K562 (cell line): ENCODE measurements at regions not wholly inside any gene's neighbourhood (a gene's known extent, or its start where the extent isn't known, plus 50 kb on each side); places are given as distances from the start of the nearest gene placed in this dataset.

Source experiments
- ATAC-seq: fragments of 200-7000 bp; cut with Tn5 transposase; 3 replicates; pipeline ENCODE4 v1.9.1; 2020; ENCODE audit warnings: moderate library complexity
- BruUV-seq: library from RNA; stranded (reverse); fragments of 400-500 nt; replicated peaks from 2 replicates; lab custom pipeline; 2021; lab: Mats Ljungman, UMichigan
- CTCF ChIA-PET: fragments of 300-600 bp; formaldehyde crosslinking; extraction: SDS; loops from one replicate; lab custom pipeline; 2021; ENCODE audit warnings: low intra/inter-chr PET ratio; lab: Yijun Ruan, JAX
- POLR2A ChIA-PET: fragments of 300-600, 350-650 bp; sonication (Branson Sonifier 250); formaldehyde crosslinking; extraction: SDS; loops from one replicate; lab custom pipeline; 2021; ENCODE audit warnings: antibody characterized with exemption, inconsistent platforms; lab: Yijun Ruan, JAX
- DNase-seq, 4 experiments: peaks; one replicate each; pipeline versions ENCODE4 v3.0.0 to v3.0.0-alpha.2; 2011 to 2018; ENCODE audit warnings: low spot score in 3 of 4, mixed read lengths in 3 of 4; ENCODE audit errors: extremely low read depth in 1 of 4
- FAIRE-seq: peaks from 2 replicates; lab custom pipeline; 2011; peaks lifted over from hg19 to GRCh38; lab: Jason Lieb, UNC
- H2AFZ ChIP-seq: 2 replicates; pipeline ENCODE4 v1.6.0; 2011; ENCODE audit warnings: low read depth, low read length, control low read depth, inconsistent platforms
- H3K27ac ChIP-seq: fragments of 200-600 bp; 3 replicates; pipeline ENCODE4 v1.8.0; 2011; ENCODE audit warnings: low read depth, mild to moderate bottlenecking, control low read depth, inconsistent platforms, low read length, moderate library complexity, mixed read lengths; ENCODE audit errors: extremely low read depth
- H3K27me3 ChIP-seq, 2 experiments: fragments of 300-600 bp in 1 of 2; 2 replicates in 1 of 2; 3 replicates in 1 of 2; pipeline versions ENCODE4 v1.6.0 to v1.8.0; 2011; ENCODE audit warnings: inconsistent platforms in 2 of 2, low read length in 2 of 2, mild to moderate bottlenecking in 1 of 2, mixed read lengths in 1 of 2, moderate library complexity in 1 of 2; ENCODE audit not compliant: control insufficient read depth in 2 of 2, insufficient read depth in 2 of 2
- H3K36me3 ChIP-seq: fragments of 300-600 bp; 3 replicates; pipeline ENCODE4 v1.8.0; 2011; ENCODE audit warnings: mild to moderate bottlenecking, low read length, inconsistent platforms; ENCODE audit not compliant: control insufficient read depth, insufficient read depth
- H3K4me1 ChIP-seq, 2 experiments: fragments of 200-600 bp in 1 of 2; replicated peaks in 1 of 2; 2 replicates in 1 of 2; 3 replicates in 1 of 2; pipeline versions ENCODE4 v1.5.1 to v1.8.0; 2011; ENCODE audit warnings: inconsistent platforms in 2 of 2, low read length in 2 of 2, mild to moderate bottlenecking in 1 of 2, mixed read lengths in 1 of 2, moderate library complexity in 1 of 2; ENCODE audit not compliant: control insufficient read depth in 2 of 2, insufficient read depth in 2 of 2
- H3K4me2 ChIP-seq: 2 replicates; pipeline ENCODE4 v1.6.1; 2011; ENCODE audit warnings: low read length, control low read depth, inconsistent platforms, mixed read lengths; ENCODE audit not compliant: insufficient read depth
- H3K4me3 ChIP-seq: fragments of 200-600 bp; sonication (generic), shearing (Covaris generic); 2 replicates; pipeline ENCODE4 v1.5.1; 2016; ENCODE audit warnings: control low read depth, inconsistent platforms
- H3K79me2 ChIP-seq: fragments of 200-600 bp; 3 replicates; pipeline ENCODE4 v1.8.0; 2011; ENCODE audit warnings: low read length, inconsistent platforms; ENCODE audit not compliant: control insufficient read depth, insufficient read depth
- H3K9ac ChIP-seq, 2 experiments: 2 replicates each; pipeline versions ENCODE4 v1.6.0 to v1.6.1; 2011; ENCODE audit warnings: low read depth in 2 of 2, low read length in 2 of 2, control low read depth in 1 of 2, inconsistent platforms in 1 of 2, mild to moderate bottlenecking in 1 of 2, mixed read lengths in 1 of 2; ENCODE audit not compliant: insufficient read depth in 1 of 2
- H3K9me1 ChIP-seq: one replicate; pipeline ENCODE4 v1.6.0; 2011; ENCODE audit warnings: inconsistent platforms, mild to moderate bottlenecking, low read length, moderate library complexity; ENCODE audit not compliant: control insufficient read depth, insufficient read depth
- H3K9me3 ChIP-seq: replicated peaks from 2 replicates; pipeline ENCODE4 v1.5.1; 2011; ENCODE audit warnings: low read depth, low read length, inconsistent platforms; ENCODE audit not compliant: control insufficient read depth, insufficient read depth
- H4K20me1 ChIP-seq: replicated peaks from 2 replicates; pipeline ENCODE4 v1.6.1; 2011; ENCODE audit warnings: low read length, inconsistent platforms, mixed read lengths; ENCODE audit not compliant: control insufficient read depth, insufficient read depth
- BRD4 ChIP-seq: fragments of 200-600 bp; sonication (generic); IDR thresholded peaks from 2 replicates; pipeline ENCODE4 v1.6.1; 2017; ENCODE audit warnings: inconsistent platforms
- BRF1 ChIP-seq: IDR thresholded peaks from 3 replicates; pipeline ENCODE4 v1.6.1; 2011; ENCODE audit warnings: borderline replicate concordance, mild to moderate bottlenecking; ENCODE audit not compliant: insufficient read length; ENCODE audit errors: extremely low read depth
- C11orf30 ChIP-seq: fragments of 450-650 bp; IDR thresholded peaks from 2 replicates; pipeline ENCODE4 v1.6.1; 2016; ENCODE audit warnings: low read depth, mild to moderate bottlenecking
- FOXM1 ChIP-seq, 2 experiments: fragments of 450-650 bp in 1 of 2; sonication (generic) in 1 of 2; formaldehyde crosslinking in 1 of 2; IDR thresholded peaks; 2 replicates each; pipeline versions ENCODE4 v1.6.1 to v1.9.0; 2017 to 2022; ENCODE audit warnings: low read depth in 2 of 2, mild to moderate bottlenecking in 2 of 2, missing genetic modification reagents in 1 of 2, moderate library complexity in 1 of 2
- GTF2E2 ChIP-seq: fragments of 200-800 bp; sonication (Bioruptor generic); IDR thresholded peaks from 2 replicates; pipeline ENCODE4 v1.6.1; 2016; ENCODE audit warnings: missing genetic modification characterization, missing compliant biosample characterization
- JUND ChIP-seq, 2 experiments: IDR thresholded peaks; 2 replicates in 1 of 2; 3 replicates in 1 of 2; pipeline ENCODE4 v1.6.1; 2011; ENCODE audit warnings: borderline replicate concordance in 2 of 2, low read depth in 2 of 2, low read length in 2 of 2, improper control_type of control experiment in 1 of 2, missing biosample characterization in 1 of 2, missing genetic modification characterization in 1 of 2, missing genetic modification reagents in 1 of 2
- MAZ ChIP-seq, 2 experiments: fragments of 450-650 bp in 1 of 2; sonication (generic) in 1 of 2; formaldehyde crosslinking; IDR thresholded peaks in 1 of 2; conservative IDR thresholded peaks in 1 of 2; 2 replicates each; pipeline versions ENCODE4 v1.4.0 to v1.5.0; 2020; ENCODE audit warnings: mild to moderate bottlenecking in 1 of 2, missing genetic modification reagents in 1 of 2
- MBD2 ChIP-seq: sonication (generic); IDR thresholded peaks from 2 replicates; pipeline ENCODE4 v1.6.1; 2016; ENCODE audit warnings: low read depth, borderline replicate concordance
- NFYB ChIP-seq: IDR thresholded peaks from 2 replicates; pipeline ENCODE4 v1.6.1; 2011; ENCODE audit warnings: mild to moderate bottlenecking, moderate library complexity; ENCODE audit not compliant: insufficient read length; ENCODE audit errors: extremely low read depth
- SIN3A ChIP-seq, 2 experiments: fragments of 150-350 bp in 1 of 2; IDR thresholded peaks; 2 replicates each; pipeline ENCODE4 v1.6.1; 2011 to 2016; ENCODE audit warnings: borderline replicate concordance in 2 of 2, low read depth in 2 of 2, low read length in 2 of 2, mild to moderate bottlenecking in 2 of 2, moderate library complexity in 2 of 2; ENCODE audit not compliant: control insufficient read depth in 1 of 2
- SPI1 ChIP-seq: IDR thresholded peaks from 2 replicates; pipeline ENCODE4 v1.6.1; 2011; ENCODE audit warnings: low read depth, low read length, control low read depth, borderline replicate concordance
- TEAD2 ChIP-seq: fragments of 450-650 bp; IDR thresholded peaks from 2 replicates; pipeline ENCODE4 v1.6.1; 2016; ENCODE audit warnings: missing genetic modification characterization, control low read depth, missing compliant biosample characterization
- TRIM28 ChIP-seq: fragments of 450-650 bp; IDR thresholded peaks from 2 replicates; pipeline ENCODE4 v1.6.1; 2017
- XRCC3 ChIP-seq: fragments of 450-650 bp; IDR thresholded peaks from 2 replicates; pipeline ENCODE4 v1.6.1; 2017; ENCODE audit warnings: mild to moderate bottlenecking, moderate library complexity
- ZNF253 ChIP-seq: fragments of 250-450 bp; sonication (Bioruptor Pico); conservative IDR thresholded peaks from 2 replicates; pipeline ENCODE4 v1.6.1; 2021; ENCODE audit warnings: mild to moderate bottlenecking
- ZNF431 ChIP-seq: sonication (generic); formaldehyde crosslinking; IDR thresholded peaks from 2 replicates; pipeline ENCODE4 v1.8.0; 2022; ENCODE audit warnings: mild to moderate bottlenecking, missing genetic modification reagents
- ZNF507 ChIP-seq: conservative IDR thresholded peaks from 2 replicates; pipeline ENCODE4 v1.6.1; 2017; ENCODE audit warnings: missing genetic modification characterization, missing compliant biosample characterization
- ZNF695 ChIP-seq: fragments of 450-650 bp; formaldehyde crosslinking; IDR thresholded peaks from 2 replicates; pipeline ENCODE4 v1.4.0; 2020; ENCODE audit warnings: mild to moderate bottlenecking, moderate library complexity
- WGBS: fragments of 100-300 bp; shearing (Covaris generic); methylation state at CpG from one replicate; pipeline ENCODE4 v1.1.6; 2016; ENCODE audit warnings: low coverage, mixed read lengths; ENCODE audit not compliant: insufficient coverage; ENCODE audit errors: missing lambda C conversion rate; 5-methylcytosine and 5-hydroxymethylcytosine counted together
- in situ Hi-C: fragments of 300-500 bp; cut with MboI; formaldehyde crosslinking; loops from 4 replicates; pipeline ENCODE4 v1.15.0; 2018; ENCODE audit warnings: inconsistent platforms, mixed read lengths
- intact Hi-C: fragments of 100-400 bp; cut with micrococcal nuclease; formaldehyde crosslinking; loops from 2 replicates; pipeline ENCODE4 v1.14.2; 2022
- TF ChIP-seq, protein P1 (sequence below): fragments of 250-450 bp; sonication (Bioruptor Pico); IDR thresholded peaks from 2 replicates; pipeline ENCODE4 v1.4.0; 2020
- TF ChIP-seq, protein P2 (sequence below): sonication (generic); formaldehyde crosslinking; IDR thresholded peaks from 2 replicates; pipeline ENCODE4 v1.8.1; 2023; ENCODE audit warnings: mild to moderate bottlenecking, missing genetic modification reagents

GRCh38 chr4:142913461-142914030, 67.4 kb upstream of the INPP4B start:
- in situ Hi-C loops (no loop called here), intact Hi-C loops (no loop called here)
- Histone ChIP-seq H4K20me1 (no peaks in the 10 kb centered on the region), H3K79me2 (no peaks in the 10 kb centered on the region), H3K9me1 (no peaks in the 10 kb centered on the region), H3K36me3 (no peaks in the 10 kb centered on the region), H3K9me3 (no peaks in the 10 kb centered on the region), H3K9ac (no peak overlapping the region), H3K4me3 (no peak overlapping the region), H3K4me1 (no peaks in the 10 kb centered on the region), H3K4me2 (no peak overlapping the region), H3K27ac (no peak overlapping the region), H3K27me3 (no peaks in the 10 kb centered on the region), H2AFZ (no peak overlapping the region)
- POLR2A ChIA-PET = interaction anchor here (0.6 kb wide), 1 partner anchor 1073 kb away, joined by 3 read pairs; no protein-coding TSS in a partner anchor
- FAIRE-seq (no peak), ATAC-seq (no peak), DNase-seq (no peak)
- no TSS peak for BruUV-seq
- CTCF ChIA-PET = no interaction called here
- TF ChIP-seq BRD4 = no peak
- TF ChIP-seq NFYB = no peak
- TF ChIP-seq, protein P1, sequence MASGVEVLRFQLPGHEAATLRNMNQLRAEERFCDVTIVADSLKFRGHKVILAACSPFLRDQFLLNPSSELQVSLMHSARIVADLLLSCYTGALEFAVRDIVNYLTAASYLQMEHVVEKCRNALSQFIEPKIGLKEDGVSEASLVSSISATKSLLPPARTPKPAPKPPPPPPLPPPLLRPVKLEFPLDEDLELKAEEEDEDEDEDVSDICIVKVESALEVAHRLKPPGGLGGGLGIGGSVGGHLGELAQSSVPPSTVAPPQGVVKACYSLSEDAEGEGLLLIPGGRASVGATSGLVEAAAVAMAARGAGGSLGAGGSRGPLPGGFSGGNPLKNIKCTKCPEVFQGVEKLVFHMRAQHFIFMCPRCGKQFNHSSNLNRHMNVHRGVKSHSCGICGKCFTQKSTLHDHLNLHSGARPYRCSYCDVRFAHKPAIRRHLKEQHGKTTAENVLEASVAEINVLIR (CRISPR knock-in tag) = no peak
- no peak for TF ChIP-seq SIN3A (IDR thresholded peaks at IDR 0.05; ENCODE audit: borderline replicate concordance in 2 of 2, control insufficient read depth in 1 of 2, low read depth in 2 of 2, low read length in 2 of 2)
- no peak for TF ChIP-seq GTF2E2
- no peak for TF ChIP-seq MAZ (CRISPR knock-in tag; conservative IDR thresholded peaks at IDR 0.05 in 1 of 2, IDR thresholded peaks at IDR 0.05 in 1 of 2)
- no peak for TF ChIP-seq MBD2
- no peak for TF ChIP-seq ZNF253 (CRISPR knock-in tag)
- TF ChIP-seq SPI1 = no peak
- no peak for TF ChIP-seq ZNF507 (tag)
- no peak for TF ChIP-seq BRF1
- no peak for TF ChIP-seq FOXM1 (IDR thresholded peaks at IDR 0.05; ENCODE audit: low read depth)
- TF ChIP-seq FOXM1 (CRISPR knock-in tag; IDR thresholded peaks at IDR 0.05; ENCODE audit: low read depth) = no peak
- no peak for TF ChIP-seq TEAD2
- no peak for TF ChIP-seq ZNF695 (CRISPR knock-in tag)
- no peak for TF ChIP-seq TRIM28
- TF ChIP-seq JUND (IDR thresholded peaks at IDR 0.05; ENCODE audit: borderline replicate concordance, low read depth, low read length) = no peak
- TF ChIP-seq JUND (tag; IDR thresholded peaks at IDR 0.05; ENCODE audit: borderline replicate concordance, low read depth, low read length) = no peak
- TF ChIP-seq, protein P2, sequence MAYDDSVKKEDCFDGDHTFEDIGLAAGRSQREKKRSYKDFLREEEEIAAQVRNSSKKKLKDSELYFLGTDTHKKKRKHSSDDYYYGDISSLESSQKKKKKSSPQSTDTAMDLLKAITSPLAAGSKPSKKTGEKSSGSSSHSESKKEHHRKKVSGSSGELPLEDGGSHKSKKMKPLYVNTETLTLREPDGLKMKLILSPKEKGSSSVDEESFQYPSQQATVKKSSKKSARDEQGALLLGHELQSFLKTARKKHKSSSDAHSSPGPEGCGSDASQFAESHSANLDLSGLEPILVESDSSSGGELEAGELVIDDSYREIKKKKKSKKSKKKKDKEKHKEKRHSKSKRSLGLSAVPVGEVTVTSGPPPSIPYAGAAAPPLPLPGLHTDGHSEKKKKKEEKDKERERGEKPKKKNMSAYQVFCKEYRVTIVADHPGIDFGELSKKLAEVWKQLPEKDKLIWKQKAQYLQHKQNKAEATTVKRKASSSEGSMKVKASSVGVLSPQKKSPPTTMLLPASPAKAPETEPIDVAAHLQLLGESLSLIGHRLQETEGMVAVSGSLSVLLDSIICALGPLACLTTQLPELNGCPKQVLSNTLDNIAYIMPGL = no peak
- TF ChIP-seq C11orf30 = no peak
- no peak for TF ChIP-seq ZNF431 (CRISPR knock-in tag)
- TF ChIP-seq XRCC3 = no peak
- 0% methylated on average over 4 of the region's 4 CpGs for WGBS
